ENCODE measurements at regions not wholly inside any gene's neighbourhood (a gene's known extent, or its start where the extent isn't known, plus 50 kb on each side); places are given as distances from the start of the nearest gene placed in this dataset.

DNA sequence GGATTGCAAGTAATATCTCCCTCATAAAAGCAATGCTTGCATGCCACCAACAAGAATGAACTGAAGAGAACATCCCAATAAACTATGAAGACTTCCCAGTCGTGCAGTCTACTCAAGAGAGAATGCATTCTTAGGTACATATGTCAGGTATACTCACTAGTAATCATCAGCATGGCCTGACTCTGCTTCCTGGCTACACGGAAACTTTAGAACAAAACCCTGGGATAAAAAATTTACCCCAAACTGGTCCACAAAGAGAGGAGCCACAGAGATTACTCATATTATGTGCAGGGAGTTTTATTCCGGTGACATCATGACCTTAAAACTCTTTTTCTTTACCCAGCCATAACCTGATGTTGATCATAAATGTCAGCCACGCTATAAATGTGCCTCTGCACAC, 57.5 kb upstream of the PAPPA start:
- Histone ChIP-seq H3K4me1 (replicated peaks) (peaks cover 11% of the 10 kb centered on the region), H3K27ac (no peak overlapping the region), H3K4me3 (no peak overlapping the region), H3K9me3 (replicated peaks) (no peaks in the 10 kb centered on the region), H3K36me3 (no peaks in the 10 kb centered on the region), H3K27me3 (replicated peaks) (no peaks in the 10 kb centered on the region)
- DNase-seq (ENCODE audit: low read depth in 1 of 2, low spot score in 2 of 2), result peak in 1 of 2 experiments; percentile 42

- peaks cover 11% of the 10 kb centered on the region for H3K4me1 ChIP-seq (replicated peaks)
These were observed 56.7 kb upstream of the PAPPA start for GRCh38 chr9:116096853-116097252.

DNA sequence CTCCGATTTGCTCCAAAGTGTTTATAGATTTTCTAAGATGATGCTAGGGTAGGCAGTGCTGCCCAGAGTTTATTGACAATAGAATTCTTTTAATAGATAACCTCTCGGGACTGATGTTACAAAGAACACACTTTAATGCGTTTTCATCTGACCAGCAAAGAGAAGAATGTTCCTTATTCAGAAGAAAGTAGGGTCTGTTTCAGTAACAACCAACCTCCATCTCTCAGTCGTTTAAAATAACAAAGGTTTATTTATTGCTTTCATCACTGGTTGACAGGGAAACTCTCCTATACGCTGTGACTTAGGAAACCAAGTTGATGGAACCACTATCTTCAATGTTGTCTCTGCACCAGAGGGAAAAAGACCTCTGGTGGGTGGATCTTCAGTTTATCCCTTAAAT, 55.1 kb upstream of the PAPPA start:
- H3K4me1 ChIP-seq (replicated peaks), result peaks cover 14% of the 10 kb centered on the region
- DNase-seq (ENCODE audit: low read depth in 1 of 2, low spot score in 2 of 2), result no peak
- H3K4me3 ChIP-seq, result no peak overlapping the region
- H3K9me3 ChIP-seq (replicated peaks), result no peaks in the 10 kb centered on the region; the same call in 1 of the 2 replicates
- H3K36me3 ChIP-seq, result no peaks in the 10 kb centered on the region
- H3K27ac ChIP-seq, result no peak overlapping the region
- no peaks in the 10 kb centered on the region for H3K27me3 ChIP-seq (replicated peaks)

More at GRCh38 chr9:116096853-116097252, 56.7 kb upstream of the PAPPA start:
- Histone ChIP-seq H3K9me3 (replicated peaks) (no peaks in the 10 kb centered on the region), H3K4me3 (no peak overlapping the region), H3K27me3 (replicated peaks) (no peaks in the 10 kb centered on the region), H3K36me3 (no peaks in the 10 kb centered on the region), H3K27ac (no peak overlapping the region)
- no peak for DNase-seq (ENCODE audit: low read depth in 1 of 2, low spot score in 2 of 2)

- no peaks in the 10 kb centered on the region for H3K27me3 ChIP-seq (replicated peaks)
- H3K9me3 ChIP-seq (replicated peaks), result no peaks in the 10 kb centered on the region; the same call in 1 of the 2 replicates
- no peak for DNase-seq (ENCODE audit: low read depth in 1 of 2, low spot score in 2 of 2)
- peaks cover 27% of the 10 kb centered on the region for H3K4me1 ChIP-seq (replicated peaks)
- H3K36me3 ChIP-seq, result no peaks in the 10 kb centered on the region
- no peak overlapping the region for H3K27ac ChIP-seq
- H3K4me3 ChIP-seq, result no peak overlapping the region
These were observed 53.8 kb upstream of the PAPPA start for GRCh38 chr9:116099821-116100220.

DNA sequence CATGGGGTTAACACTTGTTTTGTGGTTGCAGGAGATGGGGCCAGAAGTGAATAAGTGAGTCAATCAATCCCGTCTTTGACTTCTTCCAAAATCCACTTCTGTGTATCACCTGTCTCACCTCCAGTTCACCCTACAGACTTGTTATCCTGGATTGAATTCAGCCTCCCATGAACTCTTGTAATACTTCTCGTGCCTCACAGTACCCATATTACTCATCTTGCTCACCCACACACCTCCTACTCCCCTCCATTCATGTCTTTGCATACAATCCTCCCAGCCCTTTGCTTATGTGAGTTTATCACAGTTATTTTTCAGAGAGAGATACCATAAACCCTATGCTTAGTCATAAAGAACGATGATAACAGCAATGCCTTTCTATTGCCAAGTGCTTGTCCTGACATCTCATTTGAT, 52.9 kb upstream of the PAPPA start:
- DNase-seq (ENCODE audit: low read depth in 1 of 2, low spot score in 2 of 2), result no peak
- Histone ChIP-seq H3K9me3 (replicated peaks) (no peaks in the 10 kb centered on the region; the same call in 1 of the 2 replicates), H3K36me3 (no peaks in the 10 kb centered on the region), H3K27ac (no peak overlapping the region), H3K4me3 (no peak overlapping the region), H3K4me1 (replicated peaks) (peaks cover 33% of the 10 kb centered on the region), H3K27me3 (replicated peaks) (no peaks in the 10 kb centered on the region)

- Histone ChIP-seq H3K36me3 (no peaks in the 10 kb centered on the region), H3K4me1 (replicated peaks) (peaks cover 28% of the 10 kb centered on the region), H3K9me3 (replicated peaks) (no peaks in the 10 kb centered on the region; the same call in 1 of the 2 replicates), H3K27ac (no peak overlapping the region), H3K27me3 (replicated peaks) (no peaks in the 10 kb centered on the region), H3K4me3 (no peak overlapping the region)
- DNase-seq (ENCODE audit: low read depth in 1 of 2, low spot score in 2 of 2), result no peak
These were observed 52.1 kb upstream of the PAPPA start for GRCh38 chr9:116101516-116101915.

GRCh38 chr9:116102596-116102995, 51.0 kb upstream of the PAPPA start:
- no peaks in the 10 kb centered on the region for H3K27me3 ChIP-seq (replicated peaks)
- H3K4me3 ChIP-seq, result no peak overlapping the region
- H3K36me3 ChIP-seq, result no peaks in the 10 kb centered on the region
- no peaks in the 10 kb centered on the region; the same call in 1 of the 2 replicates for H3K9me3 ChIP-seq (replicated peaks)
- no peak for DNase-seq (ENCODE audit: low read depth in 1 of 2, low spot score in 2 of 2)
- peaks cover 29% of the 10 kb centered on the region for H3K4me1 ChIP-seq (replicated peaks)
- H3K27ac ChIP-seq, result no peak overlapping the region

All from SJSA1 (cell line).